AG08396 (cell line): ENCODE measurements at regions not wholly inside any gene's neighbourhood (a gene's known extent, or its start where the extent isn't known, plus 50 kb on each side); places are given as distances from the start of the nearest gene placed in this dataset.

ENCODE experiments used
- DNase-seq: peaks from one replicate; pipeline ENCODE4 v3.0.0; 2012; ENCODE audit warnings: low spot score, mixed read lengths

DNA sequence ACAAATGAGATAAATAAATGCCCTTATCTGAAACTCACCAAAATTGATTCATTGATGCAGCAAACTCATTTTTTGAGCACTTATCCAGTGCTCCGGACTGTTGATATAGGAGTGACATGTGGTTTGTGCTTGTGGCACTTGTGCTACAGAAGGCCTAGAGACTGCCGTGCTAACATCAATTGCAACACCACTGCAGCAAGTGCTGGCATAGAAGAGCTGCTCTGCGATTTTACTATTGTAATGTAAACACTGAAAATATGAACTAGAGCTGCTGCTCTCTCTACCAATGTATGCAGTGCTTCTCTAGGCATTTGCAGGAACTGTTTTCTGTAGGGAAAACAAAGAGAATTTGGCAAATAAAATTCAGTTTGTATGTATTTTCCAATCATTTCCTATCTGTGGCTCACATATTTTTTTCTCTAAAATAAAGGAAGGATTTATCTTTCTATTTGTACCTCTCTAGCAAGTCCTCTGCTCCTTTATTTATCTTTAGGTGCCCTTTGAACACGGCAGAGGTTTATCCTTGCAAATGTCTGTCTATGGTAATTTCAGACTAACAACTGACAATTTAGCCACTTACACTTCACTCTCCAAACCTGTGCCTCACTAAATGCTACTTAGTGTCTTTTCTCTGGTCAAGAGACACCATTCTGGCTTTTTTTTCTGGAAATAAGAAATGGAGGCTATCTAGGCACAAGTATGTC lies 409.5 kb upstream of the ADGRL2 start:
- DNase-seq = no peak

- no peak for DNase-seq
These were observed 412.3 kb upstream of the ADGRL2 start for GRCh38 chr1:81388435-81388834.

DNA sequence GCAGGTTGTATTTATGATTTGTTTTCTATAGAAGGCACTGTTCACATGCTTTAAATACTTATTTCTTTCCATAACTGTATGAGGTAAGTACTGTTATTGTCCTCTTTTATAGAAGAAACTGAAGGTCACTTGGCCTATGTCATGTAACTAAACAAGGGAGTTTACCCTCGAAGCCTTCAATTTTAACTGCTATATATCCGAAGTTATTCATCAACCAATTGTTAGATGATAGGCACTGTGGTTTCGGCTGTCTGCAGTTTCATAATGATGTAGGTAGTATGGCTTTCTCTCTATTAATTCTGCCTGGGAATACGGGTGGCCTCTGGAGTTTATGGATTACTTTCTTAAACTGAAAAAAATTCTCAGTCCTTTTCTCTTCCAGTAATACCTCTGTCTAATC lies 413.3 kb upstream of the ADGRL2 start:
- no peak for DNase-seq

DNA sequence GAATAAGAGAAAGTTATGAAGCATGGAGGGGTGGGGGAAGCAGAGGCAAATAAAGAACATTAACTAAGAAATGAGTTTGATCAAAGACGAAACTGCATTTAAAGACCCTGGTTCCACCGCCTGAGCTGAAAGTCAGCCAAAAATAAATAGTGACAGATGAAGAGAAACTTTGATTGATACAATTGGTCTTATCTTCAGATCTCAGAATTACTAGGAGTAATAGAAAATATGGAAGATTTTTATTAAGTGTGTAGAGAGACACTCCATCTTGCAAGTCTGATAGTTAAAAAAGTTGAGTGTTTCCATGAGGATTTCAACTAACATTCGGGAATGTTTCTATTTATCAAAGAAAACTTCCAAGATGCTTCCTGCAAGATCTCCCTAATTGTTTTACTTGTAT lies 418.2 kb upstream of the ADGRL2 start:
- DNase-seq = no peak

DNA sequence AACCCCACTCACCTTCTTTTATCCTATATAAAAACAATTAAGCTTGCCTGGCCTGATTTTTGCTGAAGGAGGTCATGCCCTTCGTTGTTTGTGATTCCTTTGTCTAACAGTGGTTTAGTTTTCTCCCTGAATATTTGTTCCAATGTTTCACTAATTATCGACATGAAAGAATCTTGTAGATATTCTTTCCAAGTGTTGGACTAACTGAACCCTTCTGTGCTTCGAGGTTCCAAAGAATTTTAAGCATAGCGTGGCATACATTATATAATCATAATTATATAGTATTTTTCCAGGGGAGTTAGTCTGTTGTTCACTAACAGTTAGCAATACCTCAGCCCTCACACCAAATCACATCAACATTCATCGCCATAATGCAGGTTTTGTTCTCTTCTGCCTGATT lies 418.9 kb upstream of the ADGRL2 start:
- DNase-seq = no peak

DNA sequence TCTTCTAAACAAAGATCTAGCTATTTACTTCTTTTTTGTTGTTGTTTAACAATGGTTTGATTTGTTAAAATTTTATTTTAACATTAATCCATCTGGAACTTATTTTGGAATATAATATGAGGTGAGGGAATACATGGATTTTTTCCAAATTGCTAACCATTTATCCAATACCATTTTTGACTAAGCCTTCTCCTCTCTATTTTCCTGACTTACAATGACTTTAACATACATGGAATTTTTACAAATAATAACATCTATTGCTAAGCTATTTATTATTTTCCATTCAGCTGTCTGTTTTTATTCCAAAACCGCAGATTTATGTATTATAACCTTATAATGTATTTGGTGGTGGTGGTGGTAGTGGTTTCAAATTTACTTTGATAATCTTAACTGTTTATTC lies 420.3 kb upstream of the ADGRL2 start:
- no peak for DNase-seq

DNA sequence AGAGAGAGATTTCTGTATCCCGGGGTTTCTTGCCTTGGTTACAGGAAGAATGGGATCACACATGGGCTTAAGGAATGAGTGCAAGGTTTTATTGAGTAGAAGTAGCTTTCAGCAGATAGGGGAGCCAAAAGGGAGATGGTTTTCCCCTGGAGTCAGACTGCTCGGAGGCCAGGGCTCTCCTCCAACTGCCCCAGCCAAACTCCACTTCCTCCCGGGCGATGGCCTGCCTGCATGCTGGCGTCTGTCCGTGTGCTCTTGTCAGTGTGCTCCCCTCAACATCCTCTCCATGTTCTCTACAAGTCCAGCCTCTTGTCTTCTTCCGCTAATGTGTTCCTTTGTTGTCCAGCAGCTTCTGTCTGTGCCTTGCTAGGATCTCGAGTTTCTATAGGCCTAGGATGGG lies 421.3 kb upstream of the ADGRL2 start:
- no peak for DNase-seq

DNA sequence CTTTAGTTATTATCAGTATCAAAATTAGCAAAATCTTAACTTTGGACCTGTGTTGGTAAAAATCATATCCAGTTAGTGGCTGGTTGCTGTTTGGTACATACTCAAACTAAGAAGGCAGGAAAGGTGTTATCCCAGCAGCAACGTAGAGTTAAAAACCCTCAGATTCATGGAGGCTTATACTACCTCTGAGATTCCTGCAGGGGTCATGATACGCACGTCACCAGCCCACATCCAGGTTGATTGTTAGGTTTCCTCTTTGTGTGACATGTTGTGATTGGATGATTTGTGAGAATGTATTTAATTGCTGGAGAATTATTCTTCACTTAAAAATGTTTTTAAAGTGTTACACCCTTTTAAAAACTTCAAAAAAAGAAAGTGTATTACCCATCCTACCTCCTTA lies 423.3 kb upstream of the ADGRL2 start:
- no peak for DNase-seq

- no peak for DNase-seq
These were observed 424.7 kb upstream of the ADGRL2 start for GRCh38 chr1:81375884-81376548.

DNA sequence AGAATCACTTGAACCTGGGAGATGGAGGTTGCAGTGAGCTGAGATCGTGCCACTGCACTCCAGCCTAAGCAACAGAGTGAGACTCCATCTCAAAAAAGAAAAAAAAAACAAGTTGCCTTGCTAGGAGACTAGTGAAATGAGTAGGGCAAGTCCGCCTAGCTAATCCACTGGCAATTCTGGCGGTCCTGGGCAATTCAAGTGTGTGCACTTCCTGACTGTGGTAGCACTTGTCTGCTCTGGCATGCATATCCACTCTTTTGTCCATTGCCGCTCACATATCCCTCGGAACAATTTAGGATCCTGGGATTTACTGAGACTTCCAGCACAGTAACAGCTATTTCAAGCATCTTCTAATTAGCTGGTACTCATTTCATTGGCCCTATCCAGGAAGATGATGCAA lies 426.3 kb upstream of the ADGRL2 start:
- no peak for DNase-seq

DNA sequence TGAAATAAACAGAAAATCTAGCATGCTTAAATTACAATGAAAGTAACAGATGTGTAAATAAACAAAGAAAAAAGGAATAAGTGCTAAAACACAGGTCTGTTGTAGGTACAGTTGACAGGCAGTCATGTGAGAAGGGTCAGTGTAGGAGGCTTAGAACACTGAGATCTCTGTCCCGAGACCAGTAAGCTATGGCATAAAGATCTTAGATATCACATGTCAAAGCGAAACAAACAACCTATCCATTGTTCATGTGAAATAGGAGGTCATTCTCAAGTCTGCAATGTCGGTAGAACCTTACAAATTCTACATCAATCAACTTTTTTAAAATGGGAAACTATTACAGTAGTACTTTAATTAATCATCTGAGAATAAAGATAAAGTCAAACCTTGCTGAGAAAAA lies 428.9 kb upstream of the ADGRL2 start:
- no peak for DNase-seq

GRCh38 chr1:81369833-81370232 lies 430.9 kb upstream of the ADGRL2 start:
- no peak for DNase-seq

- no peak for DNase-seq
These were observed 434.6 kb upstream of the ADGRL2 start for GRCh38 chr1:81366173-81366572.

GRCh38 chr1:81364088-81364487 lies 436.6 kb upstream of the ADGRL2 start:
- no peak for DNase-seq

DNA sequence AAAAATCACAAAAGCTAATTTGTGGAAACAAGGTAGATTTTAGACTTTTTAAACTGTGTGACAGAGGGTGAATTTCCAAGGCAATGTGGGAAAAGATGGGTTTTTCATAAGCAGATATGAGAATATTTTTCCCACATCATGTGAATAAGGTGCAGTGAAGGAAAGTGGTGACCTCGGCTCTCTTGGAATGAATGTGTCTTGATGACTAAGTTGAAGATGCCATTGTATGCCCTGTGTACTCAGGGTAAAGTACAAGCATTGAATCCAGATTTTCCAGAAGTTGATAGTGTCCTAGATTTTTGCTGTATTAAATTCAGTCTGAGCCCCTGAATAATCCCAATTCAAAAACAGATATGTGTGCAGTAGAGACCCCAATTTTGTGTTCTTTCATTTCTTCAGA lies 442.6 kb upstream of the ADGRL2 start:
- no peak for DNase-seq

GRCh38 chr1:81351864-81352263 lies 448.9 kb upstream of the ADGRL2 start:
- DNase-seq = no peak

DNA sequence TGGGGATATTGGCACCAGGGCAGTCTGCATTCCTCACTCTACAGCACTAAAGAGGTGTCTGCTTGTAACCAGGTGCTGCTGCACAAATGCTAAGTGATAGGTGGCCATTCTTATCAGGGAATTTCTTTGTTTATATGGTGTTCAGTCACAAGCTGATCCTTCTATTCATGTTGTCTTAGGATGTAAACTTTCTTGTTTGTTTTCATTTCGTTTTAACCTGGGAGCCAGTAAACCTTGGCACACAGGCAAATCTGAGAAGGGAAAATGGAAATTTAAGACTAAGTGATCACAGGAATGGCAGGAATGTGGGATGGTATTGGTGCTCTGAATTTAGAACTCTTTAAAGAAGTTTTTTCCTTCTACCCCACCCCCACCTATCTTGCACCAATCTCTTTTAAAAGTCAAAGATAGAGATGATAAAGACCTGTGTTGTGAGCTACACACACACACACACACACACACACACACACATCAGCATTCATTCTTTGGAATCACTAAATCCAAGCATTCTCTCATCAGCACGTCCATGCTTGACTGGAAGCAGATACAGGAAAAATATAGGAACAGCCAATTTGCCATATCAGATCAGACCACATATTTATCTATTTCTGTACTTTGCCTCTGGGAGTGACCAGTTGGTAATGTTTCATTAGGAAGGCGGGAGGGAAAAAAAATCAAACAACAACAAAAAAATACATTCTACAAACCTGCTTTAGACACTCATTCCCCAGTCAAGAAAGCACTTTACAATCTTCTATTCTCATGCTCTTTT lies 451.4 kb upstream of the ADGRL2 start:
- DNase-seq = no peak

DNA sequence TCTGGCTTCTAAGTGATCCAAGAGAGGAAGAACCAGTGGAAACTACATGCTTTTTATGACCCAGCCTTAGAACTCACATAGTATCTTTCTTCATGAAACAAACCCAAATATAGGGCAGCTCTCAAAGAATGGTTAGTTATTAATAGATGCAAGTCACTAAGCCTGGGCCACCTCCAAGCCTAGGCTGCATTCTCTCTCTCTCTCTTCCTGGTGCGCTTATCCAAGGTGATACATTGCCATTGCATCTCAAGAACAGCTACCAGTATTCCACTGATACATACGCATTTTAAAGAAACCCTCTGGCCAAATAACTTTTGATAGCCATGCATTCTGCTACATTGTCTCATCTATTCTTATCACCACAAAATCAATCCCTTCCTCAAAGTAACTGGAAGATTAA lies 455.6 kb upstream of the ADGRL2 start:
- no peak for DNase-seq

DNA sequence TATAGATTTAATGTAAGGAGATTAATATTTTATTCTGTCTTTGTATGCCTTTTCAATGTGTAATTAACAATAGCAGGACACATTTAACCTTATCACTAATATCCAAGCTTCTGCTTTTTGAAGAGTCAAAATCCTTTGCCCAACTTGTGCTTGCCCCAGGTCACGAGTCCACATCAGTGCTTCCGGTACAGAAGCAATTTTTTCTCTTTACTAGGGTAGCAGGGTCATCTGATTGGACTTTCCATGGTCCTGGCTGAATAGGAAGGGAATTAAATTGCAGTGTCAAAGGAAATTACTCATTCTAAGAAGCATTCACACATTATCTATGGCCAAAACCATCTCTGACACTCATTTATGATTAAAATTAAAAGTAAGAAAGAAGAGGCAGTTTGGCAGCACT lies 460.5 kb upstream of the ADGRL2 start:
- DNase-seq = no peak

- DNase-seq = no peak
These were observed 463.5 kb upstream of the ADGRL2 start for GRCh38 chr1:81337226-81337625.

DNA sequence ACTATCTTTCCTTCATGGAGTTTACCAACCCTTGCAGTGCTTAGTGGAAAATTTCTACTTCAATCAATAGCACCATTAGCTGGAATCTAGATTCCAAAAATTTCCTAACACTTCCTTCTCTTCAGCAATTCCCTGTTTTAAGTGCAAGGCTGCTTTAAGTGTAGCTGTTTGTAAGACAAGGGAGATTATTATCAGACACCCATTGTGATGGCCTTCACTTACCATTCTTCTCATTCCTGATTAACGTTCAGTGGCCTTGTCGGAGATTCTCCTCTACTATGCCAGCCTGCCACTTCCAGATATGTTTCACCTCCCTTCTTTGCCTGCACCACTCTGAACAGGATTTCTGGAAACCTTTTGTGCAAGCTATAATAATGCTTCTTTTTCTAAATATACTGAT lies 464.9 kb upstream of the ADGRL2 start:
- no peak for DNase-seq

- no peak for DNase-seq
These were observed 470.2 kb upstream of the ADGRL2 start for GRCh38 chr1:81330521-81330920.

- no peak for DNase-seq
These were observed 470.6 kb upstream of the ADGRL2 start for GRCh38 chr1:81330111-81330510.
